ENCODE measurements at regions not wholly inside any gene's neighbourhood (a gene's known extent, or its start where the extent isn't known, plus 50 kb on each side); places are given as distances from the start of the nearest gene placed in this dataset.

- no peak overlapping the region for H3K14ac ChIP-seq (ENCODE audit: insufficient read length)
- H2AK5ac ChIP-seq (ENCODE audit: low read depth, low read length), result no peak overlapping the region
- no peak overlapping the region for H3K4me2 ChIP-seq (ENCODE audit: insufficient read depth in 1 of 2, low read depth in 2 of 2, low read length in 2 of 2)
- no peak overlapping the region for H2BK120ac ChIP-seq (replicated peaks; ENCODE audit: low read depth, low read length)
- H3K36me3 ChIP-seq (ENCODE audit: control insufficient read depth in 2 of 4, insufficient read depth in 4 of 4, low read length in 3 of 4), result no peaks in the 10 kb centered on the region
- H4K5ac ChIP-seq (ENCODE audit: insufficient read length, low read depth, low read length), result no peak overlapping the region
- no peaks in the 10 kb centered on the region for H3K9me3 ChIP-seq (ENCODE audit: insufficient read depth in 2 of 2, low read depth in 1 of 2, low read length in 1 of 2)
- ChIA-PET POLR2A (ENCODE audit: partially characterized antibody) (no interaction called here), CTCF (ENCODE audit: partially characterized antibody) (interaction anchor here (0.9 kb wide), 1 partner anchor 12 kb away, joined by 3 read pairs; no protein-coding TSS in a partner anchor)
- H3K4me3 ChIP-seq (ENCODE audit: extremely low read depth in 1 of 4, insufficient read depth in 2 of 4, low read depth in 3 of 4, low read length in 4 of 4), result no peak overlapping the region
- H3K4me1 ChIP-seq (replicated peaks in 1 of 4; ENCODE audit: control insufficient read depth in 3 of 4, insufficient read depth in 4 of 4, low read length in 3 of 4), result no peaks in the 10 kb centered on the region
- no peak overlapping the region for H4K91ac ChIP-seq (replicated peaks; ENCODE audit: insufficient read length, low read length)
- H3K9ac ChIP-seq (replicated peaks in 1 of 4; ENCODE audit: extremely low read depth in 1 of 4, low read depth in 3 of 4, low read length in 3 of 4), result no peak overlapping the region
- no peak overlapping the region for H3K18ac ChIP-seq (ENCODE audit: extremely low read depth, low read length)
- H3K4ac ChIP-seq (replicated peaks; ENCODE audit: insufficient read length, low read depth, low read length), result no peak overlapping the region
- H2BK15ac ChIP-seq (ENCODE audit: low read length), result no peak overlapping the region
- FAIRE-seq (no peak), DNase-seq (ENCODE audit: low read depth in 1 of 2, low spot score in 2 of 2) (no peak)
- H3K79me2 ChIP-seq (ENCODE audit: control insufficient read depth in 1 of 2, insufficient read depth in 2 of 2, low read length in 2 of 2), result no peaks in the 10 kb centered on the region
- H3K23me2 ChIP-seq (ENCODE audit: low read depth, low read length), result no peaks in the 10 kb centered on the region
- H4K20me1 ChIP-seq (replicated peaks in 1 of 2; ENCODE audit: control insufficient read depth in 1 of 2, insufficient read depth in 2 of 2, low read length in 2 of 2), result no peaks in the 10 kb centered on the region
- H2AFZ ChIP-seq (ENCODE audit: low read length), result no peak overlapping the region
- H3K79me1 ChIP-seq (ENCODE audit: low read depth, low read length), result no peaks in the 10 kb centered on the region
- H4K8ac ChIP-seq (ENCODE audit: extremely low read depth, insufficient read depth, low read length), result no peak overlapping the region
- no peak overlapping the region for H2BK12ac ChIP-seq (ENCODE audit: low read depth, low read length)
- no peak overlapping the region for H3K23ac ChIP-seq (ENCODE audit: insufficient read length)
- no peak overlapping the region for H3K27ac ChIP-seq (ENCODE audit: low read depth, low read length)
- no peak overlapping the region for H3K56ac ChIP-seq (replicated peaks; ENCODE audit: insufficient read length, low read depth, low read length)
- 93% methylated on average over 2 of the region's 2 CpGs; no CpG with 5 or more reads in 1 of the 2 experiments for WGBS, 2 experiments (ENCODE audit: extremely low coverage in 1 of 2, insufficient coverage in 1 of 2, insufficient read length in 1 of 2, insufficient replicate concordance in 2 of 2, low coverage in 1 of 2, low lambda C conversion rate in 2 of 2, missing lambda C conversion rate in 1 of 2)
- H2BK5ac ChIP-seq (ENCODE audit: low read depth, low read length), result no peak overlapping the region
- H3K27me3 ChIP-seq (replicated peaks in 1 of 4; ENCODE audit: control insufficient read depth in 3 of 4, extremely low read depth in 1 of 4, insufficient read depth in 3 of 4, low read length in 3 of 4), result no peaks in the 10 kb centered on the region
- no peak overlapping the region for H2BK20ac ChIP-seq (ENCODE audit: low read length)
- no peak for TF ChIP-seq CBX8 (IDR thresholded peaks at IDR 0.05; ENCODE audit: borderline replicate concordance, low read depth, low read length)
- TF ChIP-seq POU5F1 (IDR thresholded peaks at IDR 0.05; ENCODE audit: low read depth, low read length), result no peak
- TF ChIP-seq ZNF274 (IDR thresholded peaks at IDR 0.05; ENCODE audit: borderline replicate concordance, extremely low read depth, low read length), result no peak
- TF ChIP-seq PHF8 (conservative IDR thresholded peaks at IDR 0.05; ENCODE audit: low read depth, low read length), result no peak
- TF ChIP-seq HDAC2 (IDR thresholded peaks at IDR 0.05; ENCODE audit: borderline replicate concordance in 1 of 2, low read depth in 2 of 2, low read length in 2 of 2), result no peak
- TF ChIP-seq KDM4A (IDR thresholded peaks at IDR 0.05; ENCODE audit: low read depth, low read length, severe bottlenecking), result no peak
- no peak for TF ChIP-seq YY1 (IDR thresholded peaks at IDR 0.05; ENCODE audit: low read depth, low read length)
- no peak for TF ChIP-seq RAD21 (IDR thresholded peaks at IDR 0.05 in 1 of 2, conservative IDR thresholded peaks at IDR 0.05 in 1 of 2; ENCODE audit: low read depth in 2 of 2, low read length in 2 of 2)
- TF ChIP-seq BRCA1 (IDR thresholded peaks at IDR 0.05; ENCODE audit: low read depth, low read length), result no peak
- TF ChIP-seq TBP (IDR thresholded peaks at IDR 0.05; ENCODE audit: low read depth, low read length), result no peak
- TF ChIP-seq CEBPB (IDR thresholded peaks at IDR 0.05; ENCODE audit: low read depth, low read length), result no peak
- TF ChIP-seq JUND (IDR thresholded peaks at IDR 0.05; ENCODE audit: low read length), result no peak
- TF ChIP-seq FOSL1 (IDR thresholded peaks at IDR 0.05; ENCODE audit: insufficient read depth, low read depth, low read length), result no peak
- no peak for TF ChIP-seq RXRA (IDR thresholded peaks at IDR 0.05; ENCODE audit: insufficient read depth, low read depth, low read length)
- TF ChIP-seq POLR2AphosphoS5 (IDR thresholded peaks at IDR 0.05; ENCODE audit: low read depth, low read length), result no peak
- no peak for TF ChIP-seq KDM1A (IDR thresholded peaks at IDR 0.05; ENCODE audit: borderline replicate concordance, low read length)
Observed at GRCh38 chr3:21238661-21239060, 512.3 kb downstream of the ZNF385D start.
